Tibial nerve (tissue), 4 donors: ENCODE measurements at regions not wholly inside any gene's neighbourhood (a gene's known extent, or its start where the extent isn't known, plus 50 kb on each side); places are given as distances from the start of the nearest gene placed in this dataset.

Experiments
- DNase-seq, 2 donors: peaks; one replicate each; pipeline ENCODE4 v3.0.0-alpha.2; 2019; ENCODE audit warnings: low spot score in 2 of 2
- H3K27ac ChIP-seq, 4 donors: fragments of 200-600 bp; sonication (generic) in 3 of 4; one replicate each; pipeline ENCODE4 v1.5.1; 2017 to 2019; ENCODE audit warnings: mild to moderate bottlenecking in 1 of 4
- H3K27me3 ChIP-seq, 2 donors: fragments of 200-600 bp; sonication (generic) in 1 of 2; one replicate each; pipeline versions ENCODE4 v1.5.1 to v1.6.0; 2017 to 2019
- H3K36me3 ChIP-seq, 3 donors: fragments of 200-600 bp; sonication (generic); one replicate each; pipeline ENCODE4 v1.5.1; 2018 to 2019
- H3K4me1 ChIP-seq, 4 donors: fragments of 200-600 bp; sonication (generic) in 3 of 4; one replicate each; pipeline ENCODE4 v1.5.1; 2017 to 2019
- H3K4me3 ChIP-seq, 4 donors: fragments of 200-600 bp; sonication (generic) in 3 of 4; one replicate each; pipeline ENCODE4 v1.5.1; 2017 to 2019; ENCODE audit warnings: mild to moderate bottlenecking in 1 of 4, moderate library complexity in 1 of 4
- H3K9me3 ChIP-seq, 4 donors: fragments of 200-600 bp; sonication (generic) in 3 of 4; one replicate each; pipeline ENCODE4 v1.5.1; 2017 to 2019
- EP300 ChIP-seq, 2 donors: sonication (generic); formaldehyde crosslinking; IDR thresholded peaks; one replicate each; pipeline ENCODE4 v1.6.1; 2017; ENCODE audit warnings: antibody characterized with exemption in 2 of 2, mild to moderate bottlenecking in 1 of 2
- POLR2A ChIP-seq, 2 donors: fragments of 450-650 bp; IDR thresholded peaks; one replicate each; pipeline ENCODE4 v1.6.1; 2017; ENCODE audit warnings: antibody characterized with exemption in 2 of 2, mild to moderate bottlenecking in 2 of 2, moderate library complexity in 2 of 2
- WGBS, 2 donors: methylation state at CpG; one replicate each; pipeline ENCODE4 v1.1.5; 2018; 5-methylcytosine and 5-hydroxymethylcytosine counted together
- TF ChIP-seq, protein P1 (sequence below), 5 experiments: fragments of 200-600 bp in 3 of 5; fragments of 450-650 bp in 2 of 5; sonication (generic) in 3 of 5; IDR thresholded peaks; one replicate each; pipeline ENCODE4 v1.5.1; 2016 to 2019; ENCODE audit warnings: antibody characterized with exemption in 5 of 5, mild to moderate bottlenecking in 3 of 5, moderate library complexity in 2 of 5

GRCh38 chr6:6790891-6791290 is 202.4 kb downstream of the LY86 start:
- no peaks in the 10 kb centered on the region for H3K36me3 ChIP-seq
- no peak overlapping the region for H3K4me3 ChIP-seq
- no peaks in the 10 kb centered on the region for H3K9me3 ChIP-seq
- no peak overlapping the region for H3K27ac ChIP-seq
- DNase-seq, result no peak
- no peak for TF ChIP-seq EP300 (IDR thresholded peaks at IDR 0.05)
- TF ChIP-seq, protein P1, sequence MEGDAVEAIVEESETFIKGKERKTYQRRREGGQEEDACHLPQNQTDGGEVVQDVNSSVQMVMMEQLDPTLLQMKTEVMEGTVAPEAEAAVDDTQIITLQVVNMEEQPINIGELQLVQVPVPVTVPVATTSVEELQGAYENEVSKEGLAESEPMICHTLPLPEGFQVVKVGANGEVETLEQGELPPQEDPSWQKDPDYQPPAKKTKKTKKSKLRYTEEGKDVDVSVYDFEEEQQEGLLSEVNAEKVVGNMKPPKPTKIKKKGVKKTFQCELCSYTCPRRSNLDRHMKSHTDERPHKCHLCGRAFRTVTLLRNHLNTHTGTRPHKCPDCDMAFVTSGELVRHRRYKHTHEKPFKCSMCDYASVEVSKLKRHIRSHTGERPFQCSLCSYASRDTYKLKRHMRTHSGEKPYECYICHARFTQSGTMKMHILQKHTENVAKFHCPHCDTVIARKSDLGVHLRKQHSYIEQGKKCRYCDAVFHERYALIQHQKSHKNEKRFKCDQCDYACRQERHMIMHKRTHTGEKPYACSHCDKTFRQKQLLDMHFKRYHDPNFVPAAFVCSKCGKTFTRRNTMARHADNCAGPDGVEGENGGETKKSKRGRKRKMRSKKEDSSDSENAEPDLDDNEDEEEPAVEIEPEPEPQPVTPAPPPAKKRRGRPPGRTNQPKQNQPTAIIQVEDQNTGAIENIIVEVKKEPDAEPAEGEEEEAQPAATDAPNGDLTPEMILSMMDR (IDR thresholded peaks at IDR 0.05), result no peak
- TF ChIP-seq POLR2A (IDR thresholded peaks at IDR 0.05), result no peak
- 78 to 98% methylated on average over 3 of the region's 3 CpGs for WGBS, 2 donors
- peaks cover 0 to 2% (median 0%) of the 10 kb centered on the region in 4 donors for H3K4me1 ChIP-seq
- no peaks in the 10 kb centered on the region for H3K27me3 ChIP-seq

GRCh38 chr6:6793388-6794250 is 205.1 kb downstream of the LY86 start:
- 74 to 82% methylated on average over 9 of the region's 9 CpGs for WGBS, 2 donors
- TF ChIP-seq POLR2A (IDR thresholded peaks at IDR 0.05) (no peak), EP300 (IDR thresholded peaks at IDR 0.05) (peak in 1 of 2 donors; percentile 55)
- DNase-seq, result no peak
- no peak overlapping the region for H3K4me3 ChIP-seq
- H3K27ac ChIP-seq, result no peak overlapping the region
- H3K36me3 ChIP-seq, result no peaks in the 10 kb centered on the region
- H3K27me3 ChIP-seq, result no peaks in the 10 kb centered on the region
- no peaks in the 10 kb centered on the region for H3K4me1 ChIP-seq
- H3K9me3 ChIP-seq, result no peaks in the 10 kb centered on the region

DNA sequence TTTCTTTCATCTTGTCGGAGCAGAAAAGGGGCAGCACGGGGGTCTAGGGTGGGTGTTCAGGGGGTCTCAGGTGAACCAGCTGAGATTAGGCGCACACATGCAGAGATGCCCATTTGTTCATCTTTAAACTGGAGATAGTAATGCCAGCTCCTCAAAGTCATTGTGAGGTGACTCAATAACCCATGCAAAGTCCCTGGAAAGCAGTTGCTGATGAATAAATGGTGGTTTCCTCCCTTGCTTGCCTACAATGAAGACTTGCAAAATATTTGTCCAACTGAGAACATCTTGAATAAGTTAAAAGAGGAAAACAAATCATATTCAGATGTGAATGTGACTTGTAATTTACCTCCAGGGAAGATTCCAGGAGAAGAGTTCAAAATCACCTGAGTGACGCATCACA is 206.9 kb downstream of the LY86 start:
- Histone ChIP-seq H3K36me3 (no peaks in the 10 kb centered on the region), H3K4me3 (no peak overlapping the region), H3K4me1 (no peaks in the 10 kb centered on the region), H3K27ac (no peak overlapping the region), H3K9me3 (no peaks in the 10 kb centered on the region), H3K27me3 (no peaks in the 10 kb centered on the region)
- TF ChIP-seq POLR2A (IDR thresholded peaks at IDR 0.05), result no peak
- TF ChIP-seq, protein P1 (IDR thresholded peaks at IDR 0.05), result no peak
- TF ChIP-seq EP300 (IDR thresholded peaks at IDR 0.05), result no peak
- no peak for DNase-seq
- WGBS, 2 donors, result 80 to 81% methylated on average over 4 of the region's 4 CpGs

DNA sequence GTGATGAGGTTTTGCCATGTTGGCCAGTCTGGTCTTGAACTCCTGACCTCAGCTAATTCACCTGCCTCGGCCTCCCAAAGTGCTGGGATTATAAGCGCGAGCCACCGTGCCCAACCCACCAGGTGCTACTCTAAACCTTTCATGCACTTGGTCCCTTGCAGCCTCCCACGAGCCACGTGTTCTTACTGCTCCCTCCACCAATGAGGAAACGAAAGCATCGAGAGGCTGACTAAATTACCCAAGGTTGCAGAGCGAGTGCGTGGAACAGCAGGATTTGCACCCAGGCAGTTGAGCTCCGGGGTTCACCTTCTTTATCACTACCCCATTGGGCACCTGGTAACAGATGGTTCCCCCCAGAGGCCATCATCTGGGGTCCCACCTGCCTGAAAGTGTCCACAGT is 208.3 kb downstream of the LY86 start:
- H3K4me3 ChIP-seq, result no peak overlapping the region
- H3K27me3 ChIP-seq, result no peaks in the 10 kb centered on the region
- no peaks in the 10 kb centered on the region for H3K9me3 ChIP-seq
- DNase-seq, result no peak
- TF ChIP-seq POLR2A (IDR thresholded peaks at IDR 0.05) (no peak), EP300 (IDR thresholded peaks at IDR 0.05) (no peak)
- TF ChIP-seq, protein P1 (IDR thresholded peaks at IDR 0.05), result no peak
- no peaks in the 10 kb centered on the region for H3K4me1 ChIP-seq
- no peak overlapping the region for H3K27ac ChIP-seq
- whole genome bisulfite sequencing, 2 donors, result 82 to 94% methylated on average over 10 to 11 of the region's 11 CpGs
- no peaks in the 10 kb centered on the region for H3K36me3 ChIP-seq

- no peaks in the 10 kb centered on the region for H3K27me3 ChIP-seq
- DNase-seq, result no peak
- H3K4me1 ChIP-seq, result no peaks in the 10 kb centered on the region
- WGBS, 2 donors, result 49 to 65% methylated on average over 5 of the region's 5 CpGs
- H3K4me3 ChIP-seq, result no peak overlapping the region
- no peaks in the 10 kb centered on the region for H3K36me3 ChIP-seq
- TF ChIP-seq POLR2A (IDR thresholded peaks at IDR 0.05), result no peak
- TF ChIP-seq EP300 (IDR thresholded peaks at IDR 0.05), result no peak
- TF ChIP-seq, protein P1 (IDR thresholded peaks at IDR 0.05), result no peak
- no peaks in the 10 kb centered on the region for H3K9me3 ChIP-seq
- H3K27ac ChIP-seq, result no peak overlapping the region
Measured at GRCh38 chr6:6798448-6798860, 209.9 kb downstream of the LY86 start.
